ENCODE measurements at regions not wholly inside any gene's neighbourhood (a gene's known extent, or its start where the extent isn't known, plus 50 kb on each side); places are given as distances from the start of the nearest gene placed in this dataset.

DNA sequence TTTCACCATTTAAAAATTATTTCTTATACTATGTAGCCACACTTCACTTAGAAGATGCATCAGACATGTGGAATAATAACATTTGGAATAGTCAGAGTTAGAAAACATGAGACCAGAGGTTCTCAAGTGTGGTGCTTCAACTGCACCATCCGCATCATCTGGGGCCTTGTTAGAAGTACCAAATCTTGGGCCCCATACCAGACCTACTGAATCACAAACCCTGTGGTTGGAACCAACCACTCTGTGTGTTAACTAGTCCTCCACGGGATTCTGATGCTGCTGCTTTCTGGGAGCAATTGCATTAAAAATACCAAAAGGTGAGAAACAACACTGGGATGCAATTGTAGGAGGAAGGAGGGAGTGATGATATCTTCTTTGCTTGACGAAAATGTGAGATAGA, 125.2 kb downstream of the GNAT3 start:
- TF ChIP-seq, protein P1, sequence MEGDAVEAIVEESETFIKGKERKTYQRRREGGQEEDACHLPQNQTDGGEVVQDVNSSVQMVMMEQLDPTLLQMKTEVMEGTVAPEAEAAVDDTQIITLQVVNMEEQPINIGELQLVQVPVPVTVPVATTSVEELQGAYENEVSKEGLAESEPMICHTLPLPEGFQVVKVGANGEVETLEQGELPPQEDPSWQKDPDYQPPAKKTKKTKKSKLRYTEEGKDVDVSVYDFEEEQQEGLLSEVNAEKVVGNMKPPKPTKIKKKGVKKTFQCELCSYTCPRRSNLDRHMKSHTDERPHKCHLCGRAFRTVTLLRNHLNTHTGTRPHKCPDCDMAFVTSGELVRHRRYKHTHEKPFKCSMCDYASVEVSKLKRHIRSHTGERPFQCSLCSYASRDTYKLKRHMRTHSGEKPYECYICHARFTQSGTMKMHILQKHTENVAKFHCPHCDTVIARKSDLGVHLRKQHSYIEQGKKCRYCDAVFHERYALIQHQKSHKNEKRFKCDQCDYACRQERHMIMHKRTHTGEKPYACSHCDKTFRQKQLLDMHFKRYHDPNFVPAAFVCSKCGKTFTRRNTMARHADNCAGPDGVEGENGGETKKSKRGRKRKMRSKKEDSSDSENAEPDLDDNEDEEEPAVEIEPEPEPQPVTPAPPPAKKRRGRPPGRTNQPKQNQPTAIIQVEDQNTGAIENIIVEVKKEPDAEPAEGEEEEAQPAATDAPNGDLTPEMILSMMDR (IDR thresholded peaks at IDR 0.05): no peak
- no peaks in the 10 kb centered on the region for H3K27me3 Mint-ChIP-seq (ENCODE audit: low read depth, poor library complexity)
- H3K4me1 Mint-ChIP-seq: no peaks in the 10 kb centered on the region
- H3K9me3 Mint-ChIP-seq: peaks cover 8% of the 10 kb centered on the region
- no peak for DNase-seq
- H3K36me3 Mint-ChIP-seq (ENCODE audit: low read depth): no peaks in the 10 kb centered on the region
- no peak overlapping the region for H3K4me3 Mint-ChIP-seq
- no peak overlapping the region for H3K27ac Mint-ChIP-seq

DNA sequence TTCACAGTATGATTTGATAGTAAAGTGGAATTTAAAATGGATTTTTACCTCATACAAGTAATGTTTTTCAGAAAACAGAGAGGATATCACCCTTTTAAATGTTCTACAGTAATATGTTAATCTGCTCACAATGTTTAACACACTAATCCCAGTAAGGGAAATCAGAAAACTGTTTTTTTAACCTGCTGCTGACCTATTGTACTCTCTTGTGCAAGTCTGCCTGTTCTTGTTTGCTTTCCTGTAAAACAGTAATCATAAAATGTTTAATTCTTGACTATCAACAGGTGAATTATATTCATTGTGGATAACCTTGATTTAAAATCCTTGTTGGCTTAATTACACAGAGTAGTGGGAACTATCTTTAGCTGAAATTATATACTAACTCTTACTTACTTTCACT, 126.4 kb downstream of the GNAT3 start:
- TF ChIP-seq, protein P1 (IDR thresholded peaks at IDR 0.05): no peak
- Mint-ChIP-seq H3K36me3 (ENCODE audit: low read depth) (no peaks in the 10 kb centered on the region), H3K27ac (no peak overlapping the region), H3K4me3 (no peak overlapping the region), H3K27me3 (ENCODE audit: low read depth, poor library complexity) (no peaks in the 10 kb centered on the region), H3K9me3 (peaks cover 1% of the 10 kb centered on the region), H3K4me1 (no peaks in the 10 kb centered on the region)
- DNase-seq: no peak

DNA sequence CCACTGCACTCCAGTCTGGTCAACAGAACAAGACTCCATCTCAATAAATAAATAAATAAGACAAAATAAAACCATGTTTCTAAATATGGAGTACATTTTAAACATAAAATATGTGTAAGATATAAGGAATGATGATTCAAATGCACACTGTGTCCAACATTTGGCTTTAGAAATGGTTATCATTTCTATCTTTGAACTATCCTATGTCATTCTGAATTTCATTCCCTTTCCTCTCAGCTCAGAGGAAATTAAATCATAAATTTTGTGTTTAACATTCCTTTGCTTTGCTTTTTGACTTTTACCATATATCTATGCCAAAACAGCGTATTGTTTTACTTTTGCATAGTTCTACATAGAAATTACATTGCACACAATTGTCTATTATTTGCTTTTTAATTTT, 130.9 kb downstream of the GNAT3 start:
- no peaks in the 10 kb centered on the region for H3K4me1 Mint-ChIP-seq
- no peaks in the 10 kb centered on the region for H3K36me3 Mint-ChIP-seq (ENCODE audit: low read depth)
- H3K27ac Mint-ChIP-seq: no peak overlapping the region
- DNase-seq: no peak
- TF ChIP-seq, protein P1 (IDR thresholded peaks at IDR 0.05): no peak
- peaks cover 4% of the 10 kb centered on the region for H3K27me3 Mint-ChIP-seq (ENCODE audit: low read depth, poor library complexity)
- H3K9me3 Mint-ChIP-seq: no peaks in the 10 kb centered on the region
- no peak overlapping the region for H3K4me3 Mint-ChIP-seq

DNA sequence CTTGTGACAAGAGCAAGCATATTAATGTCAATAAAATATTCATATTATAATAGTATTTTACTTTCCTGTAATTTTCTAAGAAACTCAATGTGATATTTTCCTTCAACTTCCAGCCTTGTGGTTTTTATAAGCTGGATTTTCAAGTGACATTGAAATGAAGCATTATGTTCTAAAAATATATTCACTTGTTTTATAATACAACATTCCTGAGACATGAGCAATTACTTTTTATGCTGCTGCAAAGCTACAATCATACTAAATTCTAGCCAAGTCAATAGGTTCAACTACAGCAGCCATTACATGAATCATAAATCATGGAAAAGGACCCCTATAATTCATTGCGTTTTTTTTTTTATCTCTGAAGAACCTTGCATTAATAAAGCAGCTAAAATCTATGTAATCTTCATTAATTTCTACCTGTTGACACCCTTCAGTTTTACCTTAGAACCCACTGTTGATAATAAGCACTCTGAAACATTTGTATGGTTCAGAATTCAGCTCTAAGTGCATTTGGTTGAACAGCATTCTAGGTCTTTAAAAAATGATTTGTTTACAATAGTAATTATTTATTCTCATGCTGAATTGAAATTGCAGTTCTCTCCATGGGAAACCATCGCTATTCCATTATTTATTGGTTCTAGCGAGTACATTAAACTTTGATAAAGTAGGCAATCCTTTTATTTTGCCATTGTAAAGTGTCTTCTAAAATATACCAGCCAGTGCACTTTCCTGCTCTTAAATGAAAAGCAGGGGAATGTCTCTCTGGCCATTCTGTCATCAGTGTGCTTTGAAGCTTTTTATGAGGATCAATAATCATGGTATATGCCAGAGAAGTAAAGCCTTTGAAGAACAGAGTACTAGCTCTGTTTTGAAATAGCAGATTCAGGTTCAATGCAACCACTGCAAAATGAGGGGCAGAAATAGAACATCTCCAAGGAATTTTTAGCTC, 132.6 kb downstream of the GNAT3 start:
- Mint-ChIP-seq H3K4me3 (no peak overlapping the region), H3K36me3 (ENCODE audit: low read depth) (no peaks in the 10 kb centered on the region), H3K27me3 (ENCODE audit: low read depth, poor library complexity) (peaks cover 4% of the 10 kb centered on the region), H3K27ac (no peak overlapping the region), H3K9me3 (no peaks in the 10 kb centered on the region), H3K4me1 (no peaks in the 10 kb centered on the region)
- TF ChIP-seq, protein P1 (IDR thresholded peaks at IDR 0.05): no peak
- no peak for DNase-seq

DNA sequence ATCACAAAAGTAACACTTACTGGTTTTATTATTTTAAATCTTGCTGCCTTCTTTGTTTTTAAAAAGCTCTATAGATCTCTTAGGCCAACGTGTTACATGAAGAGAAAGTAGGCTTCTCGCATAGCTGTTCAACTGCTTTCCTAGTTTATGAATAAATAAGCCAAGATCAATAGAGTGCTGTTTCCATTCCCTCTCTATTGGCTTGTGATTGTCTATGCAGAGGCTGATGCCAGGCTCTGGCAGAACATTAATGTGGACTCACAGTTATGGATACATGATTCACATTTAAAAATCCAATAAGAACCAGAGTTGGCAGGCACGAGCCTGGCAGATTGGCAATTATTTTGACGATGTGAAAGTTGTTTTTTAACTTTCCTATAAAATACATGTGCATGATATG, 137.5 kb downstream of the GNAT3 start:
- Mint-ChIP-seq H3K36me3 (ENCODE audit: low read depth) (no peaks in the 10 kb centered on the region), H3K27me3 (ENCODE audit: low read depth, poor library complexity) (peaks cover 4% of the 10 kb centered on the region), H3K4me1 (no peaks in the 10 kb centered on the region), H3K4me3 (no peak overlapping the region), H3K9me3 (no peaks in the 10 kb centered on the region), H3K27ac (no peak overlapping the region)
- DNase-seq: no peak
- TF ChIP-seq, protein P1 (IDR thresholded peaks at IDR 0.05): no peak

Measured in nephron progenitor cell (in vitro differentiated cells).